Transverse colon (tissue), 4 donors: ENCODE measurements at regions not wholly inside any gene's neighbourhood (a gene's known extent, or its start where the extent isn't known, plus 50 kb on each side); places are given as distances from the start of the nearest gene placed in this dataset.

Experiments
- DNase-seq: peaks from one replicate; pipeline ENCODE4 v3.0.0-alpha.2; 2019
- H3K27ac ChIP-seq, 4 donors: fragments of 200-600 bp; sonication (generic); 2 replicates each; pipeline ENCODE4 v1.5.1; 2016 to 2018; ENCODE audit warnings: inconsistent platforms in 4 of 4
- H3K27me3 ChIP-seq: fragments of 200-600 bp; sonication (generic); 2 replicates; pipeline ENCODE4 v1.5.1; 2017; ENCODE audit warnings: inconsistent platforms
- H3K36me3 ChIP-seq, 4 donors: fragments of 200-600 bp; sonication (generic); 2 replicates each; pipeline ENCODE4 v1.5.1; 2017 to 2019; ENCODE audit warnings: inconsistent platforms in 4 of 4
- H3K4me1 ChIP-seq, 4 donors: fragments of 200-600 bp; sonication (generic); 2 replicates each; pipeline ENCODE4 v1.5.1; 2017 to 2020; ENCODE audit warnings: inconsistent platforms in 4 of 4
- H3K4me3 ChIP-seq, 4 donors: fragments of 200-600 bp; sonication (generic); 1 replicate in 1 of 4; 2 replicates in 3 of 4; pipeline versions ENCODE4 v1.5.1 to v1.6.1; 2017 to 2019; ENCODE audit warnings: inconsistent platforms in 4 of 4
- H3K9me3 ChIP-seq, 2 donors: fragments of 200-600 bp; sonication (generic); 2 replicates each; pipeline ENCODE4 v1.5.1; 2017 to 2019; ENCODE audit warnings: inconsistent platforms in 2 of 2
- EP300 ChIP-seq: sonication (generic); formaldehyde crosslinking; IDR thresholded peaks from one replicate; pipeline ENCODE4 v1.6.1; 2017; ENCODE audit warnings: antibody characterized with exemption, low read depth
- POLR2A ChIP-seq: fragments of 450-650 bp; IDR thresholded peaks from one replicate; pipeline ENCODE4 v1.6.1; 2016; ENCODE audit warnings: antibody characterized with exemption, mild to moderate bottlenecking, moderate library complexity
- POLR2AphosphoS5 ChIP-seq, 3 donors: sonication (generic); formaldehyde crosslinking; IDR thresholded peaks; one replicate each; pipeline ENCODE4 v1.6.1; 2016; ENCODE audit warnings: antibody characterized with exemption in 3 of 3
- WGBS, 2 donors: methylation state at CpG; one replicate each; pipeline ENCODE4 v1.1.5; 2018; ENCODE audit warnings: low coverage in 1 of 2; 5-methylcytosine and 5-hydroxymethylcytosine counted together
- in situ Hi-C, 4 donors: fragments of 200-750 bp; cut with MboI; loops; one replicate each; pipeline versions ENCODE4 v1.15.0 to v1.15.1; 2017; ENCODE audit warnings: low sequenced_read_pairs in 3 of 4, low pct_ligation_motif_present in 1 of 4, low pct_unique_long_range_greater_than_20kb in 1 of 4
- intact Hi-C: fragments of 100-400 bp; cut with DNase I; formaldehyde crosslinking; loops from one replicate; pipeline ENCODE4 v1.15.1; 2023; ENCODE audit warnings: low total_unique reads
- TF ChIP-seq, protein P1 (sequence below), 5 experiments: fragments of 200-600 bp in 3 of 5; fragments of 450-650 bp in 2 of 5; sonication (generic) in 3 of 5; IDR thresholded peaks; 1 replicate in 2 of 5; 2 replicates in 3 of 5; pipeline ENCODE4 v1.5.1; 2016 to 2017; ENCODE audit warnings: antibody characterized with exemption in 5 of 5, inconsistent platforms in 3 of 5, mild to moderate bottlenecking in 2 of 5, moderate library complexity in 1 of 5

- Histone ChIP-seq H3K36me3 (no peaks in the 10 kb centered on the region), H3K9me3 (no peaks in the 10 kb centered on the region), H3K27ac (no peak overlapping the region), H3K4me3 (no peak overlapping the region), H3K4me1 (no peaks in the 10 kb centered on the region), H3K27me3 (no peaks in the 10 kb centered on the region)
- no peak for DNase-seq
- intact Hi-C loops (no loop called here), in situ Hi-C loops (no loop called here)
- WGBS, 2 donors = 74 to 100% methylated on average over 1 of the region's 1 CpG
- TF ChIP-seq EP300 (no peak), POLR2A (no peak), POLR2AphosphoS5 (IDR thresholded peaks at IDR 0.05) (no peak)
- TF ChIP-seq, protein P1, sequence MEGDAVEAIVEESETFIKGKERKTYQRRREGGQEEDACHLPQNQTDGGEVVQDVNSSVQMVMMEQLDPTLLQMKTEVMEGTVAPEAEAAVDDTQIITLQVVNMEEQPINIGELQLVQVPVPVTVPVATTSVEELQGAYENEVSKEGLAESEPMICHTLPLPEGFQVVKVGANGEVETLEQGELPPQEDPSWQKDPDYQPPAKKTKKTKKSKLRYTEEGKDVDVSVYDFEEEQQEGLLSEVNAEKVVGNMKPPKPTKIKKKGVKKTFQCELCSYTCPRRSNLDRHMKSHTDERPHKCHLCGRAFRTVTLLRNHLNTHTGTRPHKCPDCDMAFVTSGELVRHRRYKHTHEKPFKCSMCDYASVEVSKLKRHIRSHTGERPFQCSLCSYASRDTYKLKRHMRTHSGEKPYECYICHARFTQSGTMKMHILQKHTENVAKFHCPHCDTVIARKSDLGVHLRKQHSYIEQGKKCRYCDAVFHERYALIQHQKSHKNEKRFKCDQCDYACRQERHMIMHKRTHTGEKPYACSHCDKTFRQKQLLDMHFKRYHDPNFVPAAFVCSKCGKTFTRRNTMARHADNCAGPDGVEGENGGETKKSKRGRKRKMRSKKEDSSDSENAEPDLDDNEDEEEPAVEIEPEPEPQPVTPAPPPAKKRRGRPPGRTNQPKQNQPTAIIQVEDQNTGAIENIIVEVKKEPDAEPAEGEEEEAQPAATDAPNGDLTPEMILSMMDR (IDR thresholded peaks at IDR 0.05) = no peak
Measured at GRCh38 chr4:124519196-124519595, 193.3 kb downstream of the ANKRD50 start.

DNA sequence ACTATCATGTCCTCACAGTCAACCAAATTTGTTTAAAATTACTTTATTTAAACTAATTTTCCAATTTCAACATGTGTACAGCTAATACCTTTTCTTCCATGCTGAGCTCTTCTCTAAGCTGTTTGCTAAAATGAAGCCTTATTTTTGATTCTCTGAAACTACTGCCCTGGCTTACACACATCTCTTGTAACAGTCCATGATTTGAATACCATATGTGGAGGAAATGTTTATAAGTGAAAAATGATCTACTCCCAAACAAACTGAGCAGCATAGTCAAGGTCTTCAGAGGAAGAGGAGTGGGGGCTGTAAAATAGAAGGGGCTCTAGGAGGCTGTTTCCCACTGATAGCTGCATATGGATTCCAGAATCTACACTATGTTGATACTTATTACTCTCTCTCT lies 188.7 kb downstream of the ANKRD50 start:
- no peak for DNase-seq
- in situ Hi-C loops = no loop called here
- Histone ChIP-seq H3K36me3 (no peaks in the 10 kb centered on the region), H3K4me3 (no peak overlapping the region), H3K9me3 (no peaks in the 10 kb centered on the region), H3K27me3 (no peaks in the 10 kb centered on the region), H3K27ac (no peak overlapping the region), H3K4me1 (no peaks in the 10 kb centered on the region)
- no peak for TF ChIP-seq POLR2A
- TF ChIP-seq EP300 = no peak
- TF ChIP-seq POLR2AphosphoS5 (IDR thresholded peaks at IDR 0.05) = no peak
- TF ChIP-seq, protein P1 (IDR thresholded peaks at IDR 0.05) = no peak
- intact Hi-C loops = no loop called here

- no peaks in the 10 kb centered on the region for H3K4me1 ChIP-seq
- no peak for DNase-seq
- H3K9me3 ChIP-seq = no peaks in the 10 kb centered on the region
- intact Hi-C loops = no loop called here
- H3K27me3 ChIP-seq = no peaks in the 10 kb centered on the region
- H3K4me3 ChIP-seq = no peak overlapping the region
- TF ChIP-seq POLR2A = no peak
- no peak for TF ChIP-seq EP300
- in situ Hi-C loops = no loop called here
- H3K27ac ChIP-seq = no peak overlapping the region
- no peaks in the 10 kb centered on the region for H3K36me3 ChIP-seq
- 86% methylated on average over 4 of the region's 4 CpGs; no CpG with 5 or more reads in 1 of the 2 donors for WGBS, 2 donors
Measured at GRCh38 chr4:124525524-124525923, 187.0 kb downstream of the ANKRD50 start.

DNA sequence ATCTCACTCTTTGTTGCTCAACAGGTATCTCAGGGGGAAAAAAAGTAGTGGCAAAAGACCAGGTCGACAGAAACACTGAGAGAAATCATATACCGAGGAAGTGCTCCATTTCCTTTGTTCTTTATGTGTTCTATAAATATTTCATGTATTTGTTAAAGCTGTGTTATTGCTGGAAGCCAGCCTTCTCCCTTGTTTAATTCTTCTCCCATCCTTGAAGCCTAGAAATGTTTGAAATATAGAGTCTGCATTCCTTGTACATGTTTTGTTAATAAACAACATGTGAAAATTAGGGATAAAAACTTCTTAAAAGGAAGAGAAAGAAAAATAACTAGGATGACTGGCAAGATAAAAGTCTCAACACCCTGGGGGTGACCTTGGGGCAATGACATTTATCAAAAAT lies 186.2 kb downstream of the ANKRD50 start:
- Histone ChIP-seq H3K9me3 (no peaks in the 10 kb centered on the region), H3K4me3 (no peak overlapping the region), H3K36me3 (no peaks in the 10 kb centered on the region), H3K4me1 (no peaks in the 10 kb centered on the region), H3K27me3 (no peaks in the 10 kb centered on the region), H3K27ac (no peak overlapping the region)
- TF ChIP-seq, protein P1 (IDR thresholded peaks at IDR 0.05) = no peak
- no peak for TF ChIP-seq EP300
- TF ChIP-seq POLR2AphosphoS5 (IDR thresholded peaks at IDR 0.05) = no peak
- TF ChIP-seq POLR2A = no peak
- intact Hi-C loops (no loop called here), in situ Hi-C loops (no loop called here)
- DNase-seq = no peak
- 22 to 24% methylated on average over 2 of the region's 2 CpGs for WGBS, 2 donors

GRCh38 chr4:124526769-124527168 lies 185.8 kb downstream of the ANKRD50 start:
- Histone ChIP-seq H3K27ac (no peak overlapping the region), H3K36me3 (no peaks in the 10 kb centered on the region), H3K27me3 (no peaks in the 10 kb centered on the region), H3K4me1 (no peaks in the 10 kb centered on the region), H3K9me3 (no peaks in the 10 kb centered on the region), H3K4me3 (no peak overlapping the region)
- in situ Hi-C loops (no loop called here), intact Hi-C loops (no loop called here)
- WGBS, 2 donors = 45 to 46% methylated on average over 4 of the region's 4 CpGs
- no peak for DNase-seq
- TF ChIP-seq POLR2AphosphoS5 (IDR thresholded peaks at IDR 0.05) (no peak), POLR2A (no peak), EP300 (no peak)
- TF ChIP-seq, protein P1 (IDR thresholded peaks at IDR 0.05) = no peak
